IgD-negative memory B cell (primary cell): ENCODE measurements at regions not wholly inside any gene's neighbourhood (a gene's known extent, or its start where the extent isn't known, plus 50 kb on each side); places are given as distances from the start of the nearest gene placed in this dataset.
"Not testable (repeated sequence)": the region's sequence is repeated elsewhere in the genome, so short reads cannot be mapped to it uniquely, and the experiment has no call there.

Source experiments
- H3K27ac Mint-ChIP-seq, 3 donors: one replicate each; pipeline ENCODE4 v1.8.0; 2020 to 2022; ENCODE audit warnings: mild to moderate bottlenecking in 3 of 3, mixed read lengths in 3 of 3, moderate library complexity in 1 of 3
- H3K27me3 Mint-ChIP-seq: one replicate; pipeline ENCODE4 v1.8.0; 2021; ENCODE audit warnings: mixed read lengths
- H3K36me3 Mint-ChIP-seq: one replicate; pipeline ENCODE4 v1.8.0; 2020; ENCODE audit warnings: mild to moderate bottlenecking, mixed read lengths
- H3K4me1 Mint-ChIP-seq, 3 donors: one replicate each; pipeline ENCODE4 v1.8.0; 2020 to 2022; ENCODE audit warnings: mixed read lengths in 3 of 3, mild to moderate bottlenecking in 1 of 3
- H3K4me3 Mint-ChIP-seq, 4 donors: one replicate each; pipeline ENCODE4 v1.8.0; 2020 to 2022; ENCODE audit warnings: mild to moderate bottlenecking in 4 of 4, mixed read lengths in 4 of 4, moderate library complexity in 3 of 4
- H3K9me3 Mint-ChIP-seq, 3 donors: one replicate each; pipeline ENCODE4 v1.8.0; 2020 to 2021; ENCODE audit warnings: mixed read lengths in 3 of 3, mild to moderate bottlenecking in 1 of 3

DNA sequence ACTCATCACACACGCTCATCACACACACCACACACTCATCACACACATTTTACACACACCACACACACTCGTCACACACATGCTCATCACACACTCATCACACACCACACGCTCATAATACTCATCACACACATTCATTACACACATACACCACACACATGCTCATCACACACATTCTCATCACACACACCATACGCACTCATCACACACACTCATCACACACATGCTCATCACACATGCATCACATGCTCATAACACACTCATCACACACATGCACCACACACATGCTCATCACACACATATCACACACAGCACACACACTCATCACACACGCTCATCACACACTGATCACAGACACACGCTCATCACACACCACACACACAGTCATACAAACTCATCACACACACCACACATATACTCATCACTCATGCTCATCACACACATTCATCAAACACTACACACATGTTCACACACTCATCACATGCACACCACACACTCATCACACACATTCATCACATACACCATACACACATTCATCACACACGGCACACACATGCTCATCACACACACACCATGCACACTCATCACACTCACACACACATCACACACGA is 247.1 kb upstream of the SGCG start:
- no peaks in the 10 kb centered on the region for H3K4me1 Mint-ChIP-seq

DNA sequence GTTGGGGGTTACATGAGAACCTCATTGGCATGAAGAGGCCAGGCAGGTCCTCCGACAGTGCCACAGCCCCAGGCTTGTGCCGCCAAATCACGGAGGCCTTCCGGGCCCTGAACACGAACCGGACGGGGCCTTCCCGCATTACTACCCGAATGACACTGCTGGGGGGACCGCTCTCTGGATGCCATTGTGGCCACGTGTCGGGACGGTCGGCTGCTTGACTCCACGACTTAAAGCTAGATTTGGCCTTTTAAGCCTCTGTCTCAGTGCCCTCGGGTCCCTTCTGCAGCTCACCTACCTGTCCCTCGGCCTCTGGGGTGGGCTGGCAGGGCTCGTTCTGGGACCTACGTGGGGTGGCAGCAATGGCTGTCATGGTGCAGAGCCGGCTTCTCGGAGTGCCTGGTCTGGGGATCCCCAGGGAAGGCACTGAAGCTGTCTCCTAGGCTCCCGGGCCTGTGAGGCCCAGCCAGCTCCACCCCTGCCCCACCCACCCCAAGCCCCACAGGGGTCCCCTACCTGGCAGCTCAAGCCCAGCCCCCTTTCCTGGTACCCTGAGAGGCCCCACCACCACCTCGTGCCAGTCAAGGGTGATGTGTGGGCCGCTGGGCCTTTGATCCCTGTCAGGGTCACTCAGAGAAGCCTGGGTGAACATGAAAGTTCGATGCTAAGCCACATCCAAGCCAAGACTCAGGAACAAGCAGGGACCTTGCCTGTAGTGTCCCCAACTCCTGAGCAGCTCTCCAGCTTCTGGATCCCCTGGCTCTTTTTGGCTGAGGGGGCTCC is 245.8 kb upstream of the SGCG start:
- Mint-ChIP-seq H3K4me1 (no peaks in the 10 kb centered on the region), H3K36me3 (no peaks in the 10 kb centered on the region), H3K9me3 (no peaks in the 10 kb centered on the region), H3K27me3 (no peaks in the 10 kb centered on the region), H3K27ac (no peak overlapping the region), H3K4me3 (no peak overlapping the region)

More for the DNA sequence above, 247.1 kb upstream of the SGCG start:
- no peak overlapping the region for H3K27ac Mint-ChIP-seq
- no peaks in the 10 kb centered on the region for H3K36me3 Mint-ChIP-seq
- no peaks in the 10 kb centered on the region for H3K9me3 Mint-ChIP-seq
- H3K27me3 Mint-ChIP-seq, result no peaks in the 10 kb centered on the region
- H3K4me3 Mint-ChIP-seq, result no peak overlapping the region

DNA sequence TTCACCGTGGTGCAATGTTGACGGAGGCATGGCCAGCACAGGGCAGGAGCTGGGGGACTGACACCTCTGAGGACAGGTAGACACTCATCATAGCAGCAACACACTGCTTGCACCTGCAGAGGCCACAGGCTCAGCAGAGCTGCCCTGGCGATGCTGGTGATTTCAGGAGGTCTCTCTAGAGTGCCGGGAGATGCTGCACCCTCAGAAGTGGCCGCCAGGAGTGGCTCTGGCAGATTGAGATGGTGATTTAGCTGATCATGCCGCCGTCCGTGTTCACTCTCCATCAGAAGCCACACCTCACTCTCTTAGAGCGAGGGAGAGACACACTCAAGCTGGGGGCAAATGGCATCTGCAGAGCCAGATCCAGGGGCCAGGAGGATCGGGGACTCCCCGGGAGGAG is 244.6 kb upstream of the SGCG start:
- H3K27ac Mint-ChIP-seq, result no peak overlapping the region
- H3K27me3 Mint-ChIP-seq, result no peaks in the 10 kb centered on the region
- H3K9me3 Mint-ChIP-seq, result no peaks in the 10 kb centered on the region
- no peaks in the 10 kb centered on the region for H3K36me3 Mint-ChIP-seq
- peak overlapping the region in 1 of 4 donors; percentile 49 for H3K4me3 Mint-ChIP-seq
- H3K4me1 Mint-ChIP-seq, result no peaks in the 10 kb centered on the region

GRCh38 chr13:22937241-22937640 is 243.5 kb upstream of the SGCG start:
- Mint-ChIP-seq H3K4me1 (no peaks in the 10 kb centered on the region), H3K9me3 (no peaks in the 10 kb centered on the region), H3K27ac (no peak overlapping the region), H3K4me3 (no peak overlapping the region), H3K36me3 (no peaks in the 10 kb centered on the region), H3K27me3 (no peaks in the 10 kb centered on the region)

DNA sequence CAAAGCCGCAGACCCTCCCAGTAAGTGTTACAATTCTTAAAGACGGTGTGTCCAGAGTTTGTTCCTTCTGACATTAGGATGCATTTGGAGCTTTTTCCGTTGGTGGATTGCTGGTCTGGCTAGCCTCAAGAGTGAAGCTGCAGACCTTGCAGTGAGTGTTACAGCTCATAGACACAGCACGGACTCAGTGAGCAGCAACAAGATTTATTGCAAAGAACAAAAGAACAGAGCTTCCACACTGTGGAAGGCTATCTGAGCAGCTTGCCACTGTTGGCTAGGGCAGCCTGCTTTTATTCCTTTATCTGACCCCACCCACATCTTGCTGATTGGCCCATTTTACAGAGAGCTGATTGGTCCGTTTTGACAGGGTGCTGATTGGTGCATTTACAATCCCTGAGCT is 242.8 kb upstream of the SGCG start:
- Mint-ChIP-seq H3K4me3 (no peak overlapping the region), H3K36me3 (no peaks in the 10 kb centered on the region), H3K4me1 (no peaks in the 10 kb centered on the region), H3K9me3 (no peaks in the 10 kb centered on the region), H3K27ac (no peak overlapping the region), H3K27me3 (no peaks in the 10 kb centered on the region)

- no peak overlapping the region for H3K4me3 Mint-ChIP-seq
- no peaks in the 10 kb centered on the region for H3K4me1 Mint-ChIP-seq
- H3K36me3 Mint-ChIP-seq, result no peaks in the 10 kb centered on the region
- no peaks in the 10 kb centered on the region for H3K27me3 Mint-ChIP-seq
- H3K9me3 Mint-ChIP-seq, result no peaks in the 10 kb centered on the region
- H3K27ac Mint-ChIP-seq, result no peak overlapping the region
Observed at GRCh38 chr13:22938576-22938975, 242.2 kb upstream of the SGCG start.

GRCh38 chr13:22939157-22939556 is 241.6 kb upstream of the SGCG start:
- Mint-ChIP-seq H3K27me3 (no peaks in the 10 kb centered on the region), H3K4me3 (no peak overlapping the region), H3K9me3 (peaks cover 0 to 2% (median 0%) of the 10 kb centered on the region in 3 donors), H3K36me3 (no peaks in the 10 kb centered on the region), H3K4me1 (peaks cover 0 to 1% (median 0%) of the 10 kb centered on the region in 3 donors), H3K27ac (no peak overlapping the region)

- Mint-ChIP-seq H3K4me1 (peaks cover 0 to 1% (median 0%) of the 10 kb centered on the region in 3 donors), H3K27ac (no peak overlapping the region), H3K4me3 (no peak overlapping the region), H3K9me3 (peaks cover 0 to 2% (median 0%) of the 10 kb centered on the region in 3 donors), H3K36me3 (no peaks in the 10 kb centered on the region), H3K27me3 (no peaks in the 10 kb centered on the region)
Observed at GRCh38 chr13:22940090-22940710, 240.6 kb upstream of the SGCG start.

GRCh38 chr13:22940736-22941135 is 240.0 kb upstream of the SGCG start:
- Mint-ChIP-seq H3K27me3 (no peaks in the 10 kb centered on the region), H3K36me3 (no peaks in the 10 kb centered on the region), H3K4me1 (peaks cover 0 to 1% (median 0%) of the 10 kb centered on the region in 3 donors), H3K4me3 (no peak overlapping the region), H3K27ac (no peak overlapping the region), H3K9me3 (peaks cover 0 to 2% (median 0%) of the 10 kb centered on the region in 3 donors)

GRCh38 chr13:22941495-22941894 is 239.3 kb upstream of the SGCG start:
- H3K4me3 Mint-ChIP-seq, H3K36me3 Mint-ChIP-seq, H3K27ac Mint-ChIP-seq, H3K9me3 Mint-ChIP-seq, H3K27me3 Mint-ChIP-seq, H3K4me1 Mint-ChIP-seq: not testable (repeated sequence)

DNA sequence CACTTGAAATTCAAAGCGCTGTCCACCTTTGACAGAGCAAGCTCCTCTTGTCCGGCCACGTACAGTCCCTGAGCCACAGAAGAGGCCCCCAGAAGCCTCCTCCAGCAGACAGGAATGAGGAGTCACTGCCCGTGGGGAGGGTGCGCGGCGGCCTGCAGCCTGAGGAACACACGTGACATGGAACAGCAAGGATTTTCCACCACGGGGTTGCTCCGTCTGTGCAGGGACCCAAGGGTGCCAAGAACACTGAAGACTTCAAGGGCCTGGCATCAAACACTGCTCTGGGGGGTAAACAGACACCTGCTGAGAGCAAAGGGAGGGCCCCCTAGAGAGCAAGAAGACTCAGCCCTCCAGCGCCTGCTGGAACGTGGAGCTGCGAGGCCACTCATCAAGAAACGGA is 237.9 kb upstream of the SGCG start:
- H3K36me3 Mint-ChIP-seq, H3K4me3 Mint-ChIP-seq, H3K27me3 Mint-ChIP-seq, H3K4me1 Mint-ChIP-seq, H3K27ac Mint-ChIP-seq, H3K9me3 Mint-ChIP-seq: not testable (repeated sequence)

DNA sequence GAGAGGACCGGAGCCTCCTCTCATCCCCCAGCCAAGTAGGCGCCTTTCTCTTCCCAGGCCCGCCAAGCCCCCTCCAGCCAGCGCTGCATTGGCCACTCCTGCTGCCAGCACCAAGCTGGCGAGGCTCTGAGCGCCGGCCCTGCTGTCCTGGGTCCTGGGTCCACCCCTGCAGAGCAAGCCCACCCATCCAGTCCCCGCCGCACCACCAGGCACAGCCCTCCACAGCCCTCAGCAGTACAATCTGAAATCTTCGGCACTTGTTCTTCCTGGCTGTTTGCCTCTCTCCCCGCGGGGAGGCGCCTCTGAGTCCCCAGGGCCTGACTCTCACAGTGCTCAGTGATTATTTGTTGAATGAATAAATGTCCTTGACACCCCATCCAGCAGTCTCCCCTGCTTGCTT is 236.4 kb upstream of the SGCG start:
- Mint-ChIP-seq H3K4me1 (peaks cover 0 to 1% (median 0%) of the 10 kb centered on the region in 3 donors), H3K27me3 (peaks cover 3% of the 10 kb centered on the region)

DNA sequence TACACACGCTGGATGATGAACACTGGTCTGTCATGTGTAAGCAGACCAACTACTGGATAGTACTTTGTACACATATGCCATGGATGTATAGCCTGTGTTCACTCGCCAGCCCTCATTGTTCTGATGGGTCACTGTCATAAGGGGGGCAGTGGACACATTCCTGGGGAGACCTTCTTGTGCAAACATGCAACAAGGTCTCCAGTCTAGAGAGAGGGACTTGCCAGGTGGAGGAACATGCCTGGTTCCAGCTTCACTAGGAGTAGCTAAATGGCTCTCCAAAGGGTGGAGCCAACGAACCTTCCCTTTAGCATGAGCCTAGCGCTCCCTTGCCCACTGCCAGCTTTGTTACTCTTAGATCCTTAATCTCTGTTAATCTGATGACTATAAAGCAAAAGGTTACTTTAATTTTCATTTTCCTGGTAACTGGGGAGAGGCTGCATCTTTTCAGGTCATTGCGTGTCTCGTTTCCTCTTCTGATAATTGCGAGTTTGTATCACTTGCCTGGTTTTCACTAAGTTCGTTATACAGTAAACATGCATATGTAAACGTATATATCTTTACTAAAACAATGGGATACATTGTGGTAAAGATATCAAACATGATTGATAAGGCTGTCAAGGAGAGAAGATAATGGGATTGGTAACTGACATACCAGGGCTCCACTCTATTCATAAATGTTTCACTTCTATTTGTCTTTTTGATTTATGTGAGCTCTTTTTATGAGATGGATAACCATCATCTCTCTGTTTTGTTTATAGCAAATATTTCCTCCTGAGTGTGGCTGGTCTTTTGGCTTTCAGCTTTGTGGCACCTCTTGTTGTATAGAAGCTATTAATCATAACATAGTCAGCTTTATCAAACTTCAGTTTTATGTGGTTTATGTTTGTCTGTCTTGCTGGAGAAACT is 235.2 kb upstream of the SGCG start:
- Mint-ChIP-seq H3K27me3 (peaks cover 3% of the 10 kb centered on the region), H3K27ac (no peak overlapping the region), H3K4me1 (peaks cover 0 to 1% (median 0%) of the 10 kb centered on the region in 3 donors), H3K4me3 (no peak overlapping the region), H3K36me3 (no peaks in the 10 kb centered on the region), H3K9me3 (peaks cover 0 to 7% (median 1%) of the 10 kb centered on the region in 3 donors)

More for the DNA sequence above, 236.4 kb upstream of the SGCG start:
- H3K9me3 Mint-ChIP-seq, result peaks cover 0 to 5% (median 1%) of the 10 kb centered on the region in 3 donors
- no peak overlapping the region for H3K27ac Mint-ChIP-seq
- no peak overlapping the region for H3K4me3 Mint-ChIP-seq
- no peaks in the 10 kb centered on the region for H3K36me3 Mint-ChIP-seq

- H3K36me3 Mint-ChIP-seq, result no peaks in the 10 kb centered on the region
- peaks cover 0 to 1% (median 0%) of the 10 kb centered on the region in 3 donors for H3K4me1 Mint-ChIP-seq
- H3K27me3 Mint-ChIP-seq, result peaks cover 6% of the 10 kb centered on the region
- no peak overlapping the region for H3K27ac Mint-ChIP-seq
- H3K4me3 Mint-ChIP-seq, result no peak overlapping the region
- peaks cover 3 to 17% (median 5%) of the 10 kb centered on the region in 3 donors for H3K9me3 Mint-ChIP-seq
Observed at GRCh38 chr13:22948421-22948820, 232.4 kb upstream of the SGCG start.

GRCh38 chr13:22952018-22952417 is 228.8 kb upstream of the SGCG start:
- not testable (repeated sequence) for H3K36me3 Mint-ChIP-seq, H3K27ac Mint-ChIP-seq, H3K27me3 Mint-ChIP-seq, H3K4me1 Mint-ChIP-seq, H3K4me3 Mint-ChIP-seq
- peaks cover 5 to 17% (median 5%) of the 10 kb centered on the region in 3 donors for H3K9me3 Mint-ChIP-seq
